ENCODE measurements at regions not wholly inside any gene's neighbourhood (a gene's known extent, or its start where the extent isn't known, plus 50 kb on each side); places are given as distances from the start of the nearest gene placed in this dataset.

DNA sequence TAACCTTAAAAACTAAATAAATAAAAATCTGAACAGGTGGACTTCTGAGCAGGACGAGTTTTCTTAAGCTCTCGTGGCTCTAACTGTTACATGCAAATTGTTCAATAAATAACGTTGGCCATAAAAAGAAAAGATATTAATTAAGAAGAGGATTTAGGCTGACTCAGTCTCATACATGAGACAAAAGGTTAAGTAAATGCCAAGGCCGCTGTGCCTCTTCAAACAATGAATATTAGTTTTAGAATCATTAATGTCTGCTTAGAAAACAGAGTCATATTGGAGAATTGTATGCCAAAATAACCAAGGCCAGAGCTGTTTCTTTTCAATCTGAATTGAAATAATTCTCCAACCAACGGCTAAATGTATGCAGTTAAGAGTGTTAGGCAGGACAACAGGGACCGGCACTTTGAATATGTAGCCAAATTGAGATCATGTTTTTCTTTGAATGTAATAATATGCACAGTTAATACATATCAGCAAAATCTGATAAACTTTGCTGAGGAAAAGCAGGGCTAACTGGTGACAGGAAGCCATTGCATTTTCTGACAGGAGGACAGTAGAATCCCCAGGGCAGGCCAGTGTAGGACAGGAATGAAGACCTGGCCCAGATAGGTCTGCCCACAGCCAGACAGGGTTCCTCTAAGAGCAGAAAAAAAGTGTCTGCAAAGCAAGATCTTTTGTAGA lies 1041.4 kb upstream of the FANCL start:
- Mint-ChIP-seq H3K36me3 (ENCODE audit: low read depth) (no peaks in the 10 kb centered on the region), H3K9me3 (no peaks in the 10 kb centered on the region), H3K4me1 (no peaks in the 10 kb centered on the region), H3K27ac (no peak overlapping the region), H3K27me3 (peaks cover 1% of the 10 kb centered on the region), H3K4me3 (no peak overlapping the region)
- no peak for ATAC-seq
- no peak for DNase-seq

DNA sequence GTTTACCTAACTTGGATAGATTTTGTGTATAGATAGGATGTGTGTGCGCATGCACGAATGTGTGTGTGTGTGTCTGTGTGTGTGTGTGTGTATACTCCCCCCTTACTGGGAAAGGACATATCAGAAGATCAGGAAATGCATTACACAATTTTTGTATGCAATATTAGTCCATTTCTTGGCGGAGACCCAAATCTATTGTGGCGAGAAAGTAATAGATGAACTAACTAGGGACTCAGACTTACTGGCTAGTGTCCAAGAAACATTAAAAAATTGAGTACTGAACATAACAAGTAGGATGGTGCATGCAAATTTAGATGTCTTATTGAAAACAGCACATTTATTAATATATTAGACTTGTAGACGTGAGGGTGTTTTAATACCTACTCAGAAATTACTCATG lies 1036.5 kb upstream of the FANCL start:
- Mint-ChIP-seq H3K27ac (no peak overlapping the region), H3K27me3 (no peaks in the 10 kb centered on the region), H3K9me3 (no peaks in the 10 kb centered on the region), H3K4me3 (no peak overlapping the region), H3K36me3 (ENCODE audit: low read depth) (no peaks in the 10 kb centered on the region), H3K4me1 (no peaks in the 10 kb centered on the region)
- DNase-seq (no peak), ATAC-seq (no peak)

GRCh38 chr2:59276917-59277316 lies 1035.8 kb upstream of the FANCL start:
- no peaks in the 10 kb centered on the region for H3K36me3 Mint-ChIP-seq (ENCODE audit: low read depth)
- no peak overlapping the region for H3K27ac Mint-ChIP-seq
- no peaks in the 10 kb centered on the region for H3K27me3 Mint-ChIP-seq
- no peak for DNase-seq
- no peak for ATAC-seq
- H3K4me1 Mint-ChIP-seq, result no peaks in the 10 kb centered on the region
- H3K4me3 Mint-ChIP-seq, result no peak overlapping the region
- H3K9me3 Mint-ChIP-seq, result no peaks in the 10 kb centered on the region

DNA sequence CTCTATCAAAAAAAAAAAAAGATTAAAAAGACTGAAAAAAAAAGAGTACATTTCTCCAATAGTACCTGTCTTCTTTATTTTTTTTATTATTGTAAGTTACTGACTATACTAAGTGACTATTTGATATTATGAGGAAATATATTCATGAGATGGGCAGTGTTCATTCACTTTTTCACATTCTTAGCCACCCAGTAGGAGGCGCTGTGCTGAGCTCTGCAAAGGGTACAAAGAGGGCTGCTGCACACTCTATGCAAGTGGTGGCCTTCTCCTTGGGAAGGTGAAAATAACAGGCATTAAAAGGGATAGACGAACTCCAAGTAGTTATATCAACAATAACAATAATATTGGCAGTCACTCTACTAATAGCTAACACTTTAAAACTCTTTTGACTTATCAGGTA lies 1034.9 kb upstream of the FANCL start:
- ATAC-seq (no peak), DNase-seq (peak; percentile 3)
- Mint-ChIP-seq H3K9me3 (no peaks in the 10 kb centered on the region), H3K36me3 (ENCODE audit: low read depth) (no peaks in the 10 kb centered on the region), H3K27me3 (no peaks in the 10 kb centered on the region), H3K27ac (no peak overlapping the region), H3K4me1 (no peaks in the 10 kb centered on the region), H3K4me3 (no peak overlapping the region)

GRCh38 chr2:59266453-59266852 lies 1025.3 kb upstream of the FANCL start:
- Mint-ChIP-seq H3K4me3 (no peak overlapping the region), H3K36me3 (ENCODE audit: low read depth) (no peaks in the 10 kb centered on the region), H3K9me3 (peaks cover 3% of the 10 kb centered on the region), H3K27me3 (no peaks in the 10 kb centered on the region), H3K27ac (no peak overlapping the region), H3K4me1 (no peaks in the 10 kb centered on the region)
- ATAC-seq (no peak), DNase-seq (no peak)

DNA sequence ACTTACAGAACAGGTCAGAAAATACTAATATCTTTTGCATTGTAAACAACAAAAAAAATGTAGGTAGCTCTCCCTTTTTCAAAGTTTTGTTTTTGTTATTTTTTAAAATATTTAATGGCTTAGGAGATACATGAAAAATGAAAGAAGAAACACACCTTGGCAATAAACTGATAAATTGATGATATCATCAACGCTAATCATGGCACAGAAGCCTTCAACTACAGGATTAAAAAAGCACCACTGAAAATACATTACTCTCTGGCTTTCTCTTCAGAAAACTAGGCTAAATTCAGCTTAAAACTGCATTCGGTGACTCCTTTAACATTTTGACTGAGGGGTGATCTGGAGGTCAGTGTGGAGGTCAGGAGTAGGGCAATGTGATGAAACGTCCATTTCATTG lies 1018.8 kb upstream of the FANCL start:
- Mint-ChIP-seq H3K9me3 (peaks cover 4% of the 10 kb centered on the region), H3K27ac (no peak overlapping the region), H3K4me1 (no peaks in the 10 kb centered on the region), H3K4me3 (no peak overlapping the region), H3K36me3 (ENCODE audit: low read depth) (no peaks in the 10 kb centered on the region), H3K27me3 (no peaks in the 10 kb centered on the region)
- no peak for ATAC-seq
- DNase-seq, result no peak

DNA sequence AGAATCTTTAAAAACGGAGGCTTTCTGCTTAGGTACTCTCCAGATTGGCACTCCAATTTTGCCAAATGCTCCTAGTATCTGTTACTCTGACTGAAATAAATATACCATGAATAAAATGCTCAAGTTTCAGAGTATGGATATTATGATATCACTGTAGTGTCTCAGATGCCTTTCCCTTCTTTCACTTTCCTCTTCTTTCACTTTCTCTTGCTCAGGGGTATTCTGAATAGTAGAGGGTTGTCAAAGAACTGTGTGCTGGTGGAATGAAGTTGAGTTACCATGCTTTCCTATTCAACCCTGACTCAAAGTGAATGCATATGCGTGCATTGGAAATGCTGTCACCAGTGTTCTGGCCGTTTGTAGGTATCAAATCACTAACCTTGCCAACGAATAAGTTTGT lies 1015.2 kb upstream of the FANCL start:
- no peak overlapping the region for H3K4me3 Mint-ChIP-seq
- no peaks in the 10 kb centered on the region for H3K36me3 Mint-ChIP-seq (ENCODE audit: low read depth)
- H3K4me1 Mint-ChIP-seq, result no peaks in the 10 kb centered on the region
- DNase-seq (no peak), ATAC-seq (no peak)
- no peaks in the 10 kb centered on the region for H3K9me3 Mint-ChIP-seq
- no peaks in the 10 kb centered on the region for H3K27me3 Mint-ChIP-seq
- H3K27ac Mint-ChIP-seq, result no peak overlapping the region

DNA sequence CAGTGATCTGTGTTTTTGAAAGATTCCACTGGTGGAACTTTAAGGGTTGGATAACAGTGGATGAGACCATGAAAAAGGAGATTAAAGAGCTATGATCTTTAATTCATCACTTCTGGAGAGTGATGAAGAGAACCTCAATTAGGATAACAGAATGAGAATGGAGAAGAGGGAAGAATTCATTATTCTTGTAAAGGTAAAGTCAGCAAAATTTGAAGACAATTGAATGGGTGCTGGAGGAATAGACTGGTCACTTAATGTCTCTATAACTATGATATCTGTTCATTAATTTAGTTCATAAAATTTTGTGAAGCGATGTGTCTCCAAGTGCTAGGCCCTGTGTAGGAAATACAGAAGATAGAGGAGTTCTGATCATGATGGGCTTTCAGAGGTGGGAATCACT lies 1013.2 kb upstream of the FANCL start:
- H3K9me3 Mint-ChIP-seq, result no peaks in the 10 kb centered on the region

GRCh38 chr2:59250307-59250677 lies 1009.2 kb upstream of the FANCL start:
- Mint-ChIP-seq H3K27me3 (no peaks in the 10 kb centered on the region), H3K4me1 (no peaks in the 10 kb centered on the region), H3K9me3 (no peaks in the 10 kb centered on the region), H3K4me3 (no peak overlapping the region), H3K36me3 (ENCODE audit: low read depth) (no peaks in the 10 kb centered on the region), H3K27ac (no peak overlapping the region)
- ATAC-seq (no peak), DNase-seq (no peak)

More for the DNA sequence above, 1013.2 kb upstream of the FANCL start:
- no peaks in the 10 kb centered on the region for H3K36me3 Mint-ChIP-seq (ENCODE audit: low read depth)
- H3K4me1 Mint-ChIP-seq, result no peaks in the 10 kb centered on the region
- no peaks in the 10 kb centered on the region for H3K27me3 Mint-ChIP-seq
- ATAC-seq (no peak), DNase-seq (no peak)
- H3K27ac Mint-ChIP-seq, result no peak overlapping the region
- H3K4me3 Mint-ChIP-seq, result no peak overlapping the region

DNA sequence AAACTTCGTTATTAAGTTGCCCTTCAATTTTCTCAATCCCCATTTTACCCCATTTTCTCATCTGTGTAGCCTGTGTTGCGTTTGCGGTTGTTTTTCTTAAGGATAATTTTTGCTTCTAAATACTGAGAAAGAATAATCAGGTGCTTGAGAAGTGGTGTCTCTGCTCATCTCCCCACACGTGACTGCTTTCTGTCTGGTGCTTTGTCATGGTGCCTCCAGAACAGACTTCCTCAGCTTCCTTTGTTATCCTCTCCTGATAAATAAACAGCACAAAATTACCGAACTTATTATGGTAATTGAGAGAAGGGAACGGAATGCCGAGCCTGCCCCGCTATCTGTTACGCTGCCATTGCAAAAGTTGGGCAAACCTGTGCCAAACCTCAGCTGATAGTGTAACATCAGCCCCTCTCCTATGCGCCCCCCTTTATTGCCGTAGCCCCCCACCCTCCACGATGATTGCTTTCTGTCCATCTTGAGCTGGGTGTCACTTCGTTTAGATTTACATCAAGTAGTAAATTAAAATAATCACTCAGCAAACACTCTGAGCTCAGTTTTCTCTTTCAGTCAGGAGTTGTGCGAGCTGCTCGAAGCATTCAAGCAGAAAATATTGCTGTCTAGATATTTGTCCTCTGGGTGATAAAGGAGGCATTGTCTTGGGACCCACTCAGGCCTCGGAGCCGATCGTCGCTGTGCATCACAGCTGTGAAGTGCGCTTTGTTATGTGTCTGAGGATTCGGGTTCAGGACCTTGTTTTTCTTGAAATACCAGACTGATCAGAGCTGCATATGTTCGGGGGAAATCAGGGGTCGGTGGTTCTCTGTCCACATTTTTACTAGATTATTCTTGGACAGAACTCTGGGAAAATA lies 1008.5 kb upstream of the FANCL start:
- ATAC-seq, result no peak
- no peak for DNase-seq
- Mint-ChIP-seq H3K4me1 (no peaks in the 10 kb centered on the region), H3K36me3 (ENCODE audit: low read depth) (no peaks in the 10 kb centered on the region), H3K27me3 (no peaks in the 10 kb centered on the region), H3K4me3 (no peak overlapping the region), H3K27ac (no peak overlapping the region), H3K9me3 (no peaks in the 10 kb centered on the region)

GRCh38 chr2:59239146-59239545 lies 998.0 kb upstream of the FANCL start:
- Mint-ChIP-seq H3K4me1 (no peaks in the 10 kb centered on the region), H3K27ac (no peak overlapping the region), H3K4me3 (no peak overlapping the region), H3K27me3 (no peaks in the 10 kb centered on the region), H3K9me3 (no peaks in the 10 kb centered on the region), H3K36me3 (ENCODE audit: low read depth) (no peaks in the 10 kb centered on the region)
- DNase-seq, result no peak
- ATAC-seq, result no peak

DNA sequence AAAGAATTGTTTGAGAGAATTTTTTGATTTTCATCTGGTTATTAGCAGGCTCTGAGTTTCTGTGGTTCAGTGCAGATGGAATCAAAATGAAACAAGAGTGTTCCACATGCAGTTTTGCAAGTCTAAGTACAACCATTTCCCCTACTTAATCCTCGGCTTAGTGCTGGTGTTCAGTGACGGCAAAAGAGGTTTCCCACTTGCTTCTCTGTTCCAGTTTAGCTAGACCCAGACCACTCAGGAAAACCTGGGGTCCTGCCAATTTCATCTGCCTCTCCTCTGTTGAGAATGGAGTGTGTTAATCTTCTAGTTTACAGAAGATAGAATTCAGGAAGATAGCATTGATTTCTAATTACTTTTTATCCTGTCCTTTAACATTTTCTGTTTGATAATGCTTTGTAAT lies 996.2 kb upstream of the FANCL start:
- no peaks in the 10 kb centered on the region for H3K9me3 Mint-ChIP-seq
- ATAC-seq (no peak), DNase-seq (no peak)
- no peak overlapping the region for H3K27ac Mint-ChIP-seq
- no peaks in the 10 kb centered on the region for H3K36me3 Mint-ChIP-seq (ENCODE audit: low read depth)
- H3K4me3 Mint-ChIP-seq, result no peak overlapping the region
- no peaks in the 10 kb centered on the region for H3K4me1 Mint-ChIP-seq
- no peaks in the 10 kb centered on the region for H3K27me3 Mint-ChIP-seq

GRCh38 chr2:59236723-59237122 lies 995.6 kb upstream of the FANCL start:
- H3K36me3 Mint-ChIP-seq (ENCODE audit: low read depth), result no peaks in the 10 kb centered on the region
- no peak overlapping the region for H3K4me3 Mint-ChIP-seq
- no peaks in the 10 kb centered on the region for H3K27me3 Mint-ChIP-seq
- H3K4me1 Mint-ChIP-seq, result no peaks in the 10 kb centered on the region
- DNase-seq (no peak), ATAC-seq (no peak)
- no peak overlapping the region for H3K27ac Mint-ChIP-seq
- no peaks in the 10 kb centered on the region for H3K9me3 Mint-ChIP-seq

DNA sequence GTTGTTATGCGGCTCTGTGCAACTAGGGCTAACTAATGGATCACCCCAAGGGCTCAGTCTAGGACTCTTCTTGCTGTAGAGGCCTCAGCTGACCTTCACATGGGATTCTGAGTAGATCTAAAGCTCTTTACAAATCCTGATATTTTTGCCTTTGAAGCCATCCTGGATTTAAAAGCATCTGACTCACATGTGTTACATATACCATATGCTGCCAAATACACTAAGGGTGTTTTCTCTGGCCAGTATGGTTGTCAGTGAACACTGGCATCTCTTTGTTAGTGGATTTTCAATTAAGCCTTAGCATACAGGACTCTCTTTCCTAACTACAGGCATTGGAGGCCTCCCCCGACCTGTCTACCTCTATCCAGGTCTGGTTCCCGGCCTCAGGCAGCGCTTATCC lies 992.8 kb upstream of the FANCL start:
- Mint-ChIP-seq H3K9me3 (no peaks in the 10 kb centered on the region), H3K4me3 (no peak overlapping the region), H3K36me3 (ENCODE audit: low read depth) (no peaks in the 10 kb centered on the region), H3K4me1 (no peaks in the 10 kb centered on the region), H3K27me3 (no peaks in the 10 kb centered on the region), H3K27ac (no peak overlapping the region)
- no peak for DNase-seq
- ATAC-seq, result no peak

DNA sequence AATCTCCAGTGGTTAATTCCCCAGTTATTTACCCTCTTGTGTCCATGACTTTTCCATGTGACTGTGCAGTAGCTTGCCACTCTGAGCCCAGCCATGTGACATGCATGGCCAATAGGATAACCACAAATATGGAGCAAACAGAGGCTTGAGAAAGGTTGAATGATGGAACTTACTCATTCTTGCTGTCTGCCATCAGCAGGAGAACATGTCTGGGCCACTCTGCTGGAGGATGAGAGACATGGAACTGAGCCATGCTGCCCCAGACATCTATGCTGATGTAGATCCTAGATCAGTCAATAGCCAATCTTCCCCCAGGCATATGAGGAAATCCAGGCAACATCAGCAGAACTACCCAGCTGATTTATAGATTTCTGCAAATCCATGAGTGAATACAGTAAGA lies 992.3 kb upstream of the FANCL start:
- no peak for ATAC-seq

More for the DNA sequence above, 992.3 kb upstream of the FANCL start:
- Mint-ChIP-seq H3K27ac (no peak overlapping the region), H3K36me3 (ENCODE audit: low read depth) (no peaks in the 10 kb centered on the region), H3K4me3 (no peak overlapping the region), H3K4me1 (no peaks in the 10 kb centered on the region), H3K27me3 (no peaks in the 10 kb centered on the region), H3K9me3 (no peaks in the 10 kb centered on the region)
- no peak for DNase-seq

Data from activated naive CD8-positive, alpha-beta T cell treated with anti-CD3 and anti-CD28 coated beads, Interleukin-2, amount 50 U/mL, for 24 hours (primary cell).